ENCODE measurements at regions not wholly inside any gene's neighbourhood (a gene's known extent, or its start where the extent isn't known, plus 50 kb on each side); places are given as distances from the start of the nearest gene placed in this dataset.

- no peak overlapping the region for H3K4me2 ChIP-seq (ENCODE audit: low read depth, low read length, poor library complexity, severe bottlenecking)
- H3K9ac ChIP-seq (ENCODE audit: low read length), result no peak overlapping the region
- H3K27me3 ChIP-seq (ENCODE audit: low read length), result no peaks in the 10 kb centered on the region
- no peak overlapping the region for H3K27ac ChIP-seq (ENCODE audit: low read length)
- H3K9me3 ChIP-seq (ENCODE audit: low read length), result no peaks in the 10 kb centered on the region
- DNase-seq, result no peak
- no peak overlapping the region for H3K4me3 ChIP-seq (ENCODE audit: low read length)
- H4K20me1 ChIP-seq (ENCODE audit: insufficient read depth, low read depth, low read length), result no peaks in the 10 kb centered on the region
- no peak overlapping the region for H2AFZ ChIP-seq (ENCODE audit: low read length)
- peaks cover 5% of the 10 kb centered on the region for H3K4me1 ChIP-seq (ENCODE audit: low read length)
- no peaks in the 10 kb centered on the region for H3K36me3 ChIP-seq (ENCODE audit: insufficient read depth, low read length)
- no peaks in the 10 kb centered on the region for H3K79me2 ChIP-seq (ENCODE audit: low read length)
- no peaks in the 10 kb centered on the region for H3K9me2 ChIP-seq (replicated peaks; ENCODE audit: insufficient read depth, low read length)
These were observed 95.3 kb upstream of the HDAC9 start for GRCh38 chr7:18400275-18400674.

GRCh38 chr7:18400726-18401125 is 94.8 kb upstream of the HDAC9 start:
- H3K9me3 ChIP-seq (ENCODE audit: low read length), result no peaks in the 10 kb centered on the region
- H3K9ac ChIP-seq (ENCODE audit: low read length), result no peak overlapping the region
- H2AFZ ChIP-seq (ENCODE audit: low read length), result no peak overlapping the region
- H3K36me3 ChIP-seq (ENCODE audit: insufficient read depth, low read length), result no peaks in the 10 kb centered on the region
- H3K27me3 ChIP-seq (ENCODE audit: low read length), result no peaks in the 10 kb centered on the region
- no peaks in the 10 kb centered on the region for H4K20me1 ChIP-seq (ENCODE audit: insufficient read depth, low read depth, low read length)
- no peak overlapping the region for H3K4me3 ChIP-seq (ENCODE audit: low read length)
- H3K4me2 ChIP-seq (ENCODE audit: low read depth, low read length, poor library complexity, severe bottlenecking), result no peak overlapping the region
- peaks cover 5% of the 10 kb centered on the region for H3K4me1 ChIP-seq (ENCODE audit: low read length)
- no peak for DNase-seq
- H3K79me2 ChIP-seq (ENCODE audit: low read length), result no peaks in the 10 kb centered on the region
- no peaks in the 10 kb centered on the region for H3K9me2 ChIP-seq (replicated peaks; ENCODE audit: insufficient read depth, low read length)
- H3K27ac ChIP-seq (ENCODE audit: low read length), result no peak overlapping the region

GRCh38 chr7:18401757-18402156 is 93.8 kb upstream of the HDAC9 start:
- peaks cover 5% of the 10 kb centered on the region for H3K4me1 ChIP-seq (ENCODE audit: low read length)
- no peaks in the 10 kb centered on the region for H4K20me1 ChIP-seq (ENCODE audit: insufficient read depth, low read depth, low read length)
- no peak overlapping the region for H3K4me3 ChIP-seq (ENCODE audit: low read length)
- H3K27ac ChIP-seq (ENCODE audit: low read length), result no peak overlapping the region
- no peak for DNase-seq
- H3K79me2 ChIP-seq (ENCODE audit: low read length), result no peaks in the 10 kb centered on the region
- H3K9me2 ChIP-seq (replicated peaks; ENCODE audit: insufficient read depth, low read length), result no peaks in the 10 kb centered on the region
- H3K4me2 ChIP-seq (ENCODE audit: low read depth, low read length, poor library complexity, severe bottlenecking), result no peak overlapping the region
- H3K27me3 ChIP-seq (ENCODE audit: low read length), result no peaks in the 10 kb centered on the region
- H2AFZ ChIP-seq (ENCODE audit: low read length), result no peak overlapping the region
- H3K9ac ChIP-seq (ENCODE audit: low read length), result no peak overlapping the region
- no peaks in the 10 kb centered on the region for H3K9me3 ChIP-seq (ENCODE audit: low read length)
- H3K36me3 ChIP-seq (ENCODE audit: insufficient read depth, low read length), result no peaks in the 10 kb centered on the region

- no peaks in the 10 kb centered on the region for H3K36me3 ChIP-seq (ENCODE audit: insufficient read depth, low read length)
- no peaks in the 10 kb centered on the region for H3K27me3 ChIP-seq (ENCODE audit: low read length)
- H3K9ac ChIP-seq (ENCODE audit: low read length), result no peak overlapping the region
- H3K9me2 ChIP-seq (replicated peaks; ENCODE audit: insufficient read depth, low read length), result no peaks in the 10 kb centered on the region
- H3K4me2 ChIP-seq (ENCODE audit: low read depth, low read length, poor library complexity, severe bottlenecking), result no peak overlapping the region
- H3K9me3 ChIP-seq (ENCODE audit: low read length), result no peaks in the 10 kb centered on the region
- no peaks in the 10 kb centered on the region for H4K20me1 ChIP-seq (ENCODE audit: insufficient read depth, low read depth, low read length)
- peaks cover 5% of the 10 kb centered on the region for H3K4me1 ChIP-seq (ENCODE audit: low read length)
- no peak overlapping the region for H3K27ac ChIP-seq (ENCODE audit: low read length)
- no peaks in the 10 kb centered on the region for H3K79me2 ChIP-seq (ENCODE audit: low read length)
- no peak for DNase-seq
- no peak overlapping the region for H2AFZ ChIP-seq (ENCODE audit: low read length)
- no peak overlapping the region for H3K4me3 ChIP-seq (ENCODE audit: low read length)
These were observed 92.9 kb upstream of the HDAC9 start for GRCh38 chr7:18402488-18403183.

- Histone ChIP-seq H2AFZ (ENCODE audit: low read length) (no peak overlapping the region), H3K4me1 (ENCODE audit: low read length) (peaks cover 5% of the 10 kb centered on the region), H3K9ac (ENCODE audit: low read length) (no peak overlapping the region), H3K4me2 (ENCODE audit: low read depth, low read length, poor library complexity, severe bottlenecking) (no peak overlapping the region), H3K27ac (ENCODE audit: low read length) (no peak overlapping the region), H4K20me1 (ENCODE audit: insufficient read depth, low read depth, low read length) (no peaks in the 10 kb centered on the region), H3K36me3 (ENCODE audit: insufficient read depth, low read length) (no peaks in the 10 kb centered on the region), H3K9me2 (replicated peaks; ENCODE audit: insufficient read depth, low read length) (no peaks in the 10 kb centered on the region), H3K79me2 (ENCODE audit: low read length) (no peaks in the 10 kb centered on the region), H3K9me3 (ENCODE audit: low read length) (no peaks in the 10 kb centered on the region), H3K4me3 (ENCODE audit: low read length) (no peak overlapping the region), H3K27me3 (ENCODE audit: low read length) (no peaks in the 10 kb centered on the region)
- DNase-seq, result no peak
These were observed 89.8 kb upstream of the HDAC9 start for GRCh38 chr7:18405726-18406125.

GRCh38 chr7:18407385-18407784 is 88.2 kb upstream of the HDAC9 start:
- Histone ChIP-seq H3K9ac (ENCODE audit: low read length) (no peak overlapping the region), H3K4me2 (ENCODE audit: low read depth, low read length, poor library complexity, severe bottlenecking) (no peak overlapping the region), H3K4me3 (ENCODE audit: low read length) (no peak overlapping the region), H3K4me1 (ENCODE audit: low read length) (no peaks in the 10 kb centered on the region), H3K27me3 (ENCODE audit: low read length) (no peaks in the 10 kb centered on the region), H4K20me1 (ENCODE audit: insufficient read depth, low read depth, low read length) (no peaks in the 10 kb centered on the region), H3K9me3 (ENCODE audit: low read length) (no peaks in the 10 kb centered on the region), H3K27ac (ENCODE audit: low read length) (no peak overlapping the region), H3K9me2 (replicated peaks; ENCODE audit: insufficient read depth, low read length) (no peaks in the 10 kb centered on the region), H2AFZ (ENCODE audit: low read length) (0 out of 2 replicates have a peak overlapping the region, but pooled peaks have one; percentile 36), H3K79me2 (ENCODE audit: low read length) (no peaks in the 10 kb centered on the region), H3K36me3 (ENCODE audit: insufficient read depth, low read length) (no peaks in the 10 kb centered on the region)
- no peak for DNase-seq

- no peak overlapping the region for H2AFZ ChIP-seq (ENCODE audit: low read length)
- H3K4me2 ChIP-seq (ENCODE audit: low read depth, low read length, poor library complexity, severe bottlenecking), result no peak overlapping the region
- no peak overlapping the region for H3K27ac ChIP-seq (ENCODE audit: low read length)
- H3K36me3 ChIP-seq (ENCODE audit: insufficient read depth, low read length), result no peaks in the 10 kb centered on the region
- H3K9ac ChIP-seq (ENCODE audit: low read length), result no peak overlapping the region
- H3K9me2 ChIP-seq (replicated peaks; ENCODE audit: insufficient read depth, low read length), result no peaks in the 10 kb centered on the region
- H3K79me2 ChIP-seq (ENCODE audit: low read length), result no peaks in the 10 kb centered on the region
- H3K4me3 ChIP-seq (ENCODE audit: low read length), result no peak overlapping the region
- no peaks in the 10 kb centered on the region for H3K9me3 ChIP-seq (ENCODE audit: low read length)
- no peak for DNase-seq
- H3K4me1 ChIP-seq (ENCODE audit: low read length), result no peaks in the 10 kb centered on the region
- no peaks in the 10 kb centered on the region for H4K20me1 ChIP-seq (ENCODE audit: insufficient read depth, low read depth, low read length)
- H3K27me3 ChIP-seq (ENCODE audit: low read length), result no peaks in the 10 kb centered on the region
These were observed 87.1 kb upstream of the HDAC9 start for GRCh38 chr7:18408461-18408860.

- H3K36me3 ChIP-seq (ENCODE audit: insufficient read depth, low read length), result no peaks in the 10 kb centered on the region
- H3K4me1 ChIP-seq (ENCODE audit: low read length), result no peaks in the 10 kb centered on the region
- H3K4me3 ChIP-seq (ENCODE audit: low read length), result no peak overlapping the region
- no peak for DNase-seq
- no peaks in the 10 kb centered on the region for H3K79me2 ChIP-seq (ENCODE audit: low read length)
- H3K9me2 ChIP-seq (replicated peaks; ENCODE audit: insufficient read depth, low read length), result no peaks in the 10 kb centered on the region
- no peaks in the 10 kb centered on the region for H4K20me1 ChIP-seq (ENCODE audit: insufficient read depth, low read depth, low read length)
- H3K27ac ChIP-seq (ENCODE audit: low read length), result no peak overlapping the region
- H3K9ac ChIP-seq (ENCODE audit: low read length), result no peak overlapping the region
- no peaks in the 10 kb centered on the region for H3K9me3 ChIP-seq (ENCODE audit: low read length)
- H2AFZ ChIP-seq (ENCODE audit: low read length), result no peak overlapping the region
- no peaks in the 10 kb centered on the region for H3K27me3 ChIP-seq (ENCODE audit: low read length)
- no peak overlapping the region for H3K4me2 ChIP-seq (ENCODE audit: low read depth, low read length, poor library complexity, severe bottlenecking)
These were observed 86.7 kb upstream of the HDAC9 start for GRCh38 chr7:18408868-18409267.
